HL-60 (cell line): ENCODE measurements at regions not wholly inside any gene's neighbourhood (a gene's known extent, or its start where the extent isn't known, plus 50 kb on each side); places are given as distances from the start of the nearest gene placed in this dataset.

ENCODE experiments used
- POLR2AphosphoS5 ChIP-seq: IDR thresholded peaks from 2 replicates; pipeline ENCODE4 v1.6.1; 2012; ENCODE audit warnings: low read depth
- REST ChIP-seq: IDR thresholded peaks from 2 replicates; pipeline ENCODE4 v1.6.1; 2012; ENCODE audit warnings: low read depth; ENCODE audit not compliant: insufficient replicate concordance
- TF ChIP-seq, protein P1 (sequence below): IDR thresholded peaks from one replicate; pipeline ENCODE4 v1.5.1; 2011; ENCODE audit warnings: low read length, control low read depth, inconsistent platforms; ENCODE audit not compliant: insufficient read depth

DNA sequence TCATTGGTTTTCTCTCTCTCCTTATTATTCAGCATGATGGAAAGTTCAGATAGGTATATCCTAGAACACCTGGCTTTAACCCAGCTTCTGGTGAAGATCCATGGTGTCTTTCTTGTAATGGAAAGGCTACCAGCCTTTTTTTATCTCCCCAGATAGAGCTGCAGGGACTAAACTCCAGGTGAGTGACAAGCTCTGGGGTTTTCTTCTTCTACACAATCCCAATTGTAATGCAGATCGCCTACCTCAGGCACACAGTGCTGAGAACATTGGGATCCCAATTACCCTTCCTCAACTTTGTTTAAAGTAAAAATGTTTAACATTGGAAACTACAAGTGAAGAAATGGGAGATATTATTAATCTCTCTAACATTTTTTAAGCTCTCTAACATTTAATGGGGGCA, 1851.7 kb downstream of the PCDH9 start:
- TF ChIP-seq, protein P1, sequence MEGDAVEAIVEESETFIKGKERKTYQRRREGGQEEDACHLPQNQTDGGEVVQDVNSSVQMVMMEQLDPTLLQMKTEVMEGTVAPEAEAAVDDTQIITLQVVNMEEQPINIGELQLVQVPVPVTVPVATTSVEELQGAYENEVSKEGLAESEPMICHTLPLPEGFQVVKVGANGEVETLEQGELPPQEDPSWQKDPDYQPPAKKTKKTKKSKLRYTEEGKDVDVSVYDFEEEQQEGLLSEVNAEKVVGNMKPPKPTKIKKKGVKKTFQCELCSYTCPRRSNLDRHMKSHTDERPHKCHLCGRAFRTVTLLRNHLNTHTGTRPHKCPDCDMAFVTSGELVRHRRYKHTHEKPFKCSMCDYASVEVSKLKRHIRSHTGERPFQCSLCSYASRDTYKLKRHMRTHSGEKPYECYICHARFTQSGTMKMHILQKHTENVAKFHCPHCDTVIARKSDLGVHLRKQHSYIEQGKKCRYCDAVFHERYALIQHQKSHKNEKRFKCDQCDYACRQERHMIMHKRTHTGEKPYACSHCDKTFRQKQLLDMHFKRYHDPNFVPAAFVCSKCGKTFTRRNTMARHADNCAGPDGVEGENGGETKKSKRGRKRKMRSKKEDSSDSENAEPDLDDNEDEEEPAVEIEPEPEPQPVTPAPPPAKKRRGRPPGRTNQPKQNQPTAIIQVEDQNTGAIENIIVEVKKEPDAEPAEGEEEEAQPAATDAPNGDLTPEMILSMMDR: no peak
- TF ChIP-seq POLR2AphosphoS5: no peak
- no peak for TF ChIP-seq REST
